ENCODE measurements at regions not wholly inside any gene's neighbourhood (a gene's known extent, or its start where the extent isn't known, plus 50 kb on each side); places are given as distances from the start of the nearest gene placed in this dataset.
"Not testable (repeated sequence)": the region's sequence is repeated elsewhere in the genome, so short reads cannot be mapped to it uniquely, and the experiment has no call there.

GRCh38 chr2:147595200-147595599, 249.6 kb upstream of the ACVR2A start:
- TF ChIP-seq CTCF (IDR thresholded peaks at IDR 0.05; ENCODE audit: insufficient read depth, low read length) (no peak), POLR2AphosphoS5 (IDR thresholded peaks at IDR 0.05; ENCODE audit: low read depth) (no peak), REST (IDR thresholded peaks at IDR 0.05; ENCODE audit: insufficient replicate concordance, low read depth) (no peak), GABPA (IDR thresholded peaks at IDR 0.05; ENCODE audit: low read depth) (no peak), SPI1 (IDR thresholded peaks at IDR 0.05; ENCODE audit: borderline replicate concordance, low read depth) (no peak)
- DNase-seq (ENCODE audit: low read depth in 1 of 2, low spot score in 1 of 2): no peak
- Histone ChIP-seq H3K4me3 (replicated peaks; ENCODE audit: insufficient read depth, low read length) (no peak overlapping the region), H3K27ac (replicated peaks) (no peak overlapping the region), H3K27me3 (ENCODE audit: insufficient read depth, poor library complexity, severe bottlenecking) (peaks cover 3% of the 10 kb centered on the region)

- Histone ChIP-seq H3K27ac (replicated peaks) (no peak overlapping the region), H3K27me3 (ENCODE audit: insufficient read depth, poor library complexity, severe bottlenecking) (peaks cover 3% of the 10 kb centered on the region), H3K4me3 (replicated peaks; ENCODE audit: insufficient read depth, low read length) (no peak overlapping the region)
- DNase-seq (ENCODE audit: low read depth in 1 of 2, low spot score in 1 of 2): no peak
- TF ChIP-seq POLR2AphosphoS5 (IDR thresholded peaks at IDR 0.05; ENCODE audit: low read depth) (no peak), CTCF (IDR thresholded peaks at IDR 0.05; ENCODE audit: insufficient read depth, low read length) (no peak), GABPA (IDR thresholded peaks at IDR 0.05; ENCODE audit: low read depth) (no peak), SPI1 (IDR thresholded peaks at IDR 0.05; ENCODE audit: borderline replicate concordance, low read depth) (no peak), REST (IDR thresholded peaks at IDR 0.05; ENCODE audit: insufficient replicate concordance, low read depth) (no peak)
These were observed 250.8 kb upstream of the ACVR2A start for GRCh38 chr2:147594038-147594437.

- not testable (repeated sequence) for H3K27me3 ChIP-seq (ENCODE audit: insufficient read depth, poor library complexity, severe bottlenecking); DNase-seq (ENCODE audit: low read depth in 1 of 2, low spot score in 1 of 2); H3K27ac ChIP-seq (replicated peaks); H3K4me3 ChIP-seq (replicated peaks; ENCODE audit: insufficient read depth, low read length)
These were observed 252.0 kb upstream of the ACVR2A start for GRCh38 chr2:147592784-147593183.

- no peak for DNase-seq (ENCODE audit: low read depth in 1 of 2, low spot score in 1 of 2)
- H3K27ac ChIP-seq (replicated peaks): no peak overlapping the region
- no peak overlapping the region for H3K4me3 ChIP-seq (replicated peaks; ENCODE audit: insufficient read depth, low read length)
- H3K27me3 ChIP-seq (ENCODE audit: insufficient read depth, poor library complexity, severe bottlenecking): no peaks in the 10 kb centered on the region
- TF ChIP-seq POLR2AphosphoS5 (IDR thresholded peaks at IDR 0.05; ENCODE audit: low read depth): no peak
- TF ChIP-seq REST (IDR thresholded peaks at IDR 0.05; ENCODE audit: insufficient replicate concordance, low read depth): no peak
- TF ChIP-seq GABPA (IDR thresholded peaks at IDR 0.05; ENCODE audit: low read depth): no peak
- no peak for TF ChIP-seq CTCF (IDR thresholded peaks at IDR 0.05; ENCODE audit: insufficient read depth, low read length)
- no peak for TF ChIP-seq SPI1 (IDR thresholded peaks at IDR 0.05; ENCODE audit: borderline replicate concordance, low read depth)
These were observed 255.7 kb upstream of the ACVR2A start for GRCh38 chr2:147589127-147589526.

Data from HL-60 (cell line).